AG04450 (cell line): ENCODE measurements at regions not wholly inside any gene's neighbourhood (a gene's known extent, or its start where the extent isn't known, plus 50 kb on each side); places are given as distances from the start of the nearest gene placed in this dataset.

Source experiments
- CTCF ChIA-PET: fragments of 300-600, 350-600 bp; formaldehyde crosslinking; extraction: SDS; loops from one replicate; lab custom pipeline; 2022; ENCODE audit warnings: antibody characterized with exemption, inconsistent platforms; lab: Charles Lee
- POLR2A ChIA-PET: fragments of 350-600 bp; formaldehyde crosslinking; extraction: SDS; loops from one replicate; lab custom pipeline; 2021; ENCODE audit warnings: antibody characterized with exemption, inconsistent platforms; lab: Yijun Ruan, JAX
- DNase-seq: peaks from one replicate; pipeline ENCODE4 v3.0.0-alpha.2; 2011; ENCODE audit warnings: low read depth, low spot score
- H3K27ac ChIP-seq: one replicate; pipeline ENCODE4 v1.5.1; 2012; ENCODE audit warnings: low read depth, low read length, control low read depth
- H3K27me3 ChIP-seq: one replicate; pipeline ENCODE4 v1.6.0; 2012; ENCODE audit warnings: low read length; ENCODE audit not compliant: control insufficient read depth, insufficient read depth
- H3K4me3 ChIP-seq: 2 replicates; pipeline ENCODE4 v1.5.1; 2011; ENCODE audit warnings: mild to moderate bottlenecking, low read depth, low read length, control low read depth
- H3K9me3 ChIP-seq: 2 replicates; pipeline ENCODE4 v1.5.1; 2012; ENCODE audit warnings: low read length; ENCODE audit not compliant: control insufficient read depth, insufficient read depth
- CTCF ChIP-seq: IDR thresholded peaks from 2 replicates; pipeline ENCODE4 v1.5.1; 2011; ENCODE audit warnings: low read depth, low read length, control low read depth, inconsistent platforms

GRCh38 chr5:168017313-168017712, 274.1 kb upstream of the WWC1 start:
- DNase-seq: no peak
- H3K9me3 ChIP-seq: no peaks in the 10 kb centered on the region
- ChIA-PET CTCF (no interaction called here), POLR2A (no interaction called here)
- H3K27me3 ChIP-seq: peaks cover 19% of the 10 kb centered on the region
- TF ChIP-seq CTCF: no peak
- no peak overlapping the region for H3K4me3 ChIP-seq
- no peak overlapping the region for H3K27ac ChIP-seq

GRCh38 chr5:168019143-168019542, 272.3 kb upstream of the WWC1 start:
- no peaks in the 10 kb centered on the region for H3K9me3 ChIP-seq
- POLR2A ChIA-PET: no interaction called here
- TF ChIP-seq CTCF: no peak
- no peak overlapping the region for H3K4me3 ChIP-seq
- H3K27me3 ChIP-seq: peaks cover 31% of the 10 kb centered on the region
- DNase-seq: no peak
- CTCF ChIA-PET: no interaction called here
- H3K27ac ChIP-seq: no peak overlapping the region

GRCh38 chr5:168020542-168021294, 270.7 kb upstream of the WWC1 start:
- H3K4me3 ChIP-seq: no peak overlapping the region
- ChIA-PET POLR2A (no interaction called here), CTCF (interaction anchor here (0.6 to 1.4 kb wide), 6 partner anchors 26 to 448 kb away, joined by 3 read pairs; no protein-coding TSS in a partner anchor)
- no peak overlapping the region for H3K27ac ChIP-seq
- no peak for DNase-seq
- TF ChIP-seq CTCF: peak; percentile 37
- H3K27me3 ChIP-seq: peaks cover 35% of the 10 kb centered on the region
- H3K9me3 ChIP-seq: no peaks in the 10 kb centered on the region

- ChIA-PET POLR2A (interaction anchor here (0.7 kb wide), 1 partner anchor 727 kb away, joined by 3 read pairs; no protein-coding TSS in a partner anchor), CTCF (no interaction called here)
- H3K4me3 ChIP-seq: no peak overlapping the region
- H3K27ac ChIP-seq: no peak overlapping the region
- TF ChIP-seq CTCF: no peak
- peaks cover 35% of the 10 kb centered on the region for H3K27me3 ChIP-seq
- no peak for DNase-seq
- no peaks in the 10 kb centered on the region for H3K9me3 ChIP-seq
These were observed 268.8 kb upstream of the WWC1 start for GRCh38 chr5:168022446-168023169.

GRCh38 chr5:168023191-168023590, 268.3 kb upstream of the WWC1 start:
- POLR2A ChIA-PET: interaction anchor here (0.7 kb wide), 1 partner anchor 728 kb away, joined by 3 read pairs; no protein-coding TSS in a partner anchor
- DNase-seq: no peak
- CTCF ChIA-PET: no interaction called here

More at GRCh38 chr5:168023191-168023590, 268.3 kb upstream of the WWC1 start:
- Histone ChIP-seq H3K4me3 (no peak overlapping the region), H3K27ac (no peak overlapping the region), H3K9me3 (no peaks in the 10 kb centered on the region), H3K27me3 (peaks cover 35% of the 10 kb centered on the region)
- no peak for TF ChIP-seq CTCF
